Retinal pigment epithelial cell (primary cell): ENCODE measurements at regions not wholly inside any gene's neighbourhood (a gene's known extent, or its start where the extent isn't known, plus 50 kb on each side); places are given as distances from the start of the nearest gene placed in this dataset.

Source experiments
- DNase-seq: peaks from one replicate; pipeline ENCODE4 v3.0.0-alpha.2; 2010; ENCODE audit warnings: low read depth
- H3K4me3 ChIP-seq: 2 replicates; pipeline ENCODE4 v1.5.1; 2011; ENCODE audit warnings: mild to moderate bottlenecking, low read length, control low read depth, moderate library complexity
- CTCF ChIP-seq: conservative IDR thresholded peaks from 2 replicates; pipeline ENCODE4 v1.5.1; 2011; ENCODE audit warnings: low read depth, low read length, control low read depth, inconsistent platforms

GRCh38 chr10:131642966-131643365, 257.8 kb upstream of the PPP2R2D start:
- no peak for TF ChIP-seq CTCF
- DNase-seq = no peak
- H3K4me3 ChIP-seq = no peak overlapping the region

- no peak overlapping the region for H3K4me3 ChIP-seq
- no peak for TF ChIP-seq CTCF
- DNase-seq = no peak
Observed at GRCh38 chr10:131644289-131644688, 256.5 kb upstream of the PPP2R2D start.

GRCh38 chr10:131644864-131645658, 255.7 kb upstream of the PPP2R2D start:
- no peak overlapping the region for H3K4me3 ChIP-seq
- no peak for DNase-seq
- TF ChIP-seq CTCF = no peak

- DNase-seq = no peak
- no peak for TF ChIP-seq CTCF
- H3K4me3 ChIP-seq = no peak overlapping the region
Observed at GRCh38 chr10:131645756-131646155, 255.1 kb upstream of the PPP2R2D start.

- TF ChIP-seq CTCF = no peak
- DNase-seq = no peak
Observed at GRCh38 chr10:131646551-131647525, 254.0 kb upstream of the PPP2R2D start.

GRCh38 chr10:131647789-131648188, 253.0 kb upstream of the PPP2R2D start:
- no peak overlapping the region for H3K4me3 ChIP-seq
- no peak for DNase-seq
- TF ChIP-seq CTCF = no peak

More at GRCh38 chr10:131646551-131647525, 254.0 kb upstream of the PPP2R2D start:
- no peak overlapping the region for H3K4me3 ChIP-seq
